NCI-H1092 treated with DMSO at 0.1 percent for 48 hours (cell line): ENCODE measurements at regions not wholly inside any gene's neighbourhood (a gene's known extent, or its start where the extent isn't known, plus 50 kb on each side); places are given as distances from the start of the nearest gene placed in this dataset.

ENCODE experiments used
- DNase-seq: peaks from one replicate; lab custom pipeline; 2025; lab: John Stamatoyannopoulos, UW

DNA sequence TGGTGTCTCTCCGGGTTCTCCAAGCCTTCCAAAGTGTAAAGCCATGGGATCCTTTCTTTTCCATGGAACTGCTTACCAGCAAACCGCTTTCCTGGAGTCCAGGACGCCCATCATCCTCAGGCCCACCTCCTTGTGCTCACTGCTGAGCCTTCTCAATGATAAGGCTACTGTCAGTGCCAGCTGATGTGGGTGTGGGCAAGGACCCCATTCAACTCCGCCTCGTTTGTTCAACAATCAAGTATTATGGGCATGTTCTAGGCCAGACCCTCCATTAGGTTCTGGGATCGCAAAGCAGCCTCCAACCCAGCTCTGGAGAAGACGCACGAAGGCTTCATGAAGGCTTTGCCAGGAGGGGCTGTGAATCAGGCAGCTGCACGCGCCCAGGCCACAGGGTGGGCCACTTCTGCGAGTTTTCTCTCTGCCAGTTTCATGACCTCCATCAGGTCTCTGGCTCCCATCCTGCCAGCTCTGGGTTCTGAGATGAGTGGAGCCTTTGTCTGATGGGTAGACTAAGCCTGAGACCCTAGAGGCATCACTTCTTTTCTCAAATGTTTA, 177.1 kb downstream of the MRPL14 start:
- DNase-seq = no peak

DNA sequence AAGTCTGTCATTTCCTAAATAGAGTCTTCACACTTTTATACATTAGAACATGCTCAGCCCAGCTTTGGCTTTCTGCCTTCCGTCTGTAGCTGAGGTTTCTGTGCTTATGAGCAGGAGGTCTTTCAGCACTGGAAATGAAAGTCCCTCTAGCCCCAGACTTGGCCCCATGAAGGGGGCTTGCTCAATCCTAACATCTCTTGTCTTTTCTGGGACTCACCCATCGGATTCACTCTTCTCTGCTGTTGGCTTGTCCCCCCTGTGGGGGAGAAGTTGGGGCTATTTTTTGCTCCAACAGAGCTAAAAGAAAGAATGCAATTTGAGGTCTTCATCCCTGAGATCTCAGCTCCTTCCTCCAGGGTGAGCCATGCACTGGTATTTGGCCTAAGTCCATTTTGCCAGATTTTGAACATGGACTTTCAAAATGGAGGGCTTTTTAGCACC, 177.7 kb downstream of the MRPL14 start:
- no peak for DNase-seq

DNA sequence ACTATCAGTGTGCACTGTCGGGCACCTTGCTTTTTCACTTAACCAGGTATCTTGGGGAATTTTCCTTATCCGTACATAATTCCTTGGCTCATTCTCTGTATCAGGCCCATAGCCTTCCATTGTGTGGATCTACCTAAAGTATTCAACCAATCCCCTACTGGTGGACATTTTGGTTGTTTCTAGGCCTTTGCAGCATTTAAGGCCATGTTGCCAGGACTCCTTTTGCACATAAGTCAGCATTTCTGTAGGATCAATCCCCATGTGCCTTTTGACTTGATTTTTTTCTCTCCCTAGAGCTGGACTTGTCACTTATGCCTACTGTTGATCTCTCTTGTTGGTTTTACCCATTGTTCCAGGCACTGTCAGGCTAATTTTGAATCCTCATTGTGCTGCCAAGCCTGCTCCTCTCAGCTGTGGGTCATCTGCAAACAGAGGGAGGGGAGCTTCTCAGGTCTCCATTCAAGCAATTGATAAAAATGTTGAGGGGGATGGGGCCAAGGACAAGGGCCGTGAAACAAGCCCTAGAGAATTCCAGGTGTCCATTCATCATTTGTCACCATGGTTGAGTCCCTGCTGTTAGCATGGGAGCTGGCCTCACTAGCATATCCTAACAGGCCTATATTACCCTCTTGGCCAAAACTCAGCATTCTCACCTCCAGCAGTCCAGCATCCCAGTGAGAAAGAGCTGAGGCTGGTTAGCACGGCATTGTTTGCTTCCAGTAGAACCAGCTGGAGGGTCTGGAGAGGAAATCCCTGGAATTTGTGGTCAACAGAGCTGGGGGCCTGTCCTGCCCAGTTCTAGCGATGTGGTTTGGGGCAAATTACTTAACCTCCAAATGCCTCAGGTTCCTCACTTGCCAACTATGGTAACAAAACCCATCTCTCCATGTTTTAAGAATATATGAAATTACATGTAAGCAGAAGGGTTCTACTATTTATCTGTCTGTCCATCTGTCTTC, 178.4 kb downstream of the MRPL14 start:
- DNase-seq = no peak

DNA sequence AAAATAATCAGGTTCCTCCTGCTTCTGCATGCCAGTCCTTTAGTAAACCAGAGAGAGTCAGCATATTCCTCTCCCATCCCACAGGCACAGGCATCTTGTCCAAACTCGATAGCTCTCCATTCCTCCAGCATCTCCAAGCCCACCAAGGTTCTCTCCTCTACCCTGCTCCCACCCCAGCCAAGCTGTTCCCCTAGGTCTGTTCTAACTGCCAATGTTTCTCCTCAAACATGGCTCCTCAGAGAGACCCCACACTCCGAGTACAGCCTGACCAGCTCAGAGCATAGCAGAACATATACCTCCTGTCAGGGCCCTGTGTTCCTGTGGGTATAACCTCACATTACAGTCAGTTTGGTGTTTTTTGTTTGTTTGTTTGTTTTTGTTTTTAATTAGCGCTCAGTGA, 177.8 kb downstream of the VEGFA start:
- DNase-seq = no peak

DNA sequence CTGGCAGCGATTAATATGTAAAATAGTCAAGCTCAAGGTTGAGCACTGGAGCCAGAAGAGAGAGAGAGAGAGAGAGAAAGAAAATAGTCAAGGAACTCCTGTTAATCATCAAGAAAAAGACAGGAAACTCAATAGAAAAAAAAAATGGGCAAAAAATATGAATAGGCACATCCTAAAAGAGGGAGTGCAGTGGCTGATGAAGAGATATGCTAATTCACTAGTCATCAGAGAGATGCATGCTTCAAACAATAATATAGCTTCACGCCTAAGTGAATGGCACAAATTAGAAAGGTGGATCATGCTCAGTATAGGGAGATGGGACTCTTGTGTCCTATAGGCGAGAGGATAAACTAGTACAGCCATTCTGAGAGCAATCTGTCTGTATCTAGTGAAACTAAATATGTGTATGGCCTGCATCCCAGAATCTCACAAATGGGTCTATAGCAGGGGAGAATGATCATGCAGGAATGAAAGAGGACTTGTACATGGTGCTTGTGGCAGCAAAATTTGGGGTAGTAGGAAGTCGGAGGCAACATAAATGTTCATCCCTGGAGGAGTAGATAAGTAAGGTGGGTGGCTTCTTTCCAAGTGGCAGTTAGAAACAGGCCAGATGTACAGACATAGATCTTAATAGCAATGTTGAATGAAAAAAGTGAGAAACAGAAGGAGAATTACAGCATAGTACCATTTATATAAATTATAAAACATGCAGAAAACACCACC, 176.8 kb downstream of the VEGFA start:
- no peak for DNase-seq

DNA sequence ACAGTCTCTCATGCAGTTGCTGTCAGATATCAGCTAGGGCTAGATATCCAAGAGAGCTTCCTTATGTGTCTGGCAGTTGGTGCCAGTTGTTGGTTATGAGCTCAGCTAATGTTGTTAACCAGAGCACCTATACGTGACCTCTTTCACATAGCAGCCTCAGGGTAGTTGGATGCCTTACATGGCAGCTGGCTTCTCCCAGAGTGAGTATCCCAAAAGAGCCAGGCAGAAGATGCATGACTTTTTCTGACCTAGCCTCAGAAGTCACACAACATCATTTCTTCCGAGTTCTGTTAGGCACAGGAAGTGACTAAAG, 175.7 kb downstream of the VEGFA start:
- no peak for DNase-seq

DNA sequence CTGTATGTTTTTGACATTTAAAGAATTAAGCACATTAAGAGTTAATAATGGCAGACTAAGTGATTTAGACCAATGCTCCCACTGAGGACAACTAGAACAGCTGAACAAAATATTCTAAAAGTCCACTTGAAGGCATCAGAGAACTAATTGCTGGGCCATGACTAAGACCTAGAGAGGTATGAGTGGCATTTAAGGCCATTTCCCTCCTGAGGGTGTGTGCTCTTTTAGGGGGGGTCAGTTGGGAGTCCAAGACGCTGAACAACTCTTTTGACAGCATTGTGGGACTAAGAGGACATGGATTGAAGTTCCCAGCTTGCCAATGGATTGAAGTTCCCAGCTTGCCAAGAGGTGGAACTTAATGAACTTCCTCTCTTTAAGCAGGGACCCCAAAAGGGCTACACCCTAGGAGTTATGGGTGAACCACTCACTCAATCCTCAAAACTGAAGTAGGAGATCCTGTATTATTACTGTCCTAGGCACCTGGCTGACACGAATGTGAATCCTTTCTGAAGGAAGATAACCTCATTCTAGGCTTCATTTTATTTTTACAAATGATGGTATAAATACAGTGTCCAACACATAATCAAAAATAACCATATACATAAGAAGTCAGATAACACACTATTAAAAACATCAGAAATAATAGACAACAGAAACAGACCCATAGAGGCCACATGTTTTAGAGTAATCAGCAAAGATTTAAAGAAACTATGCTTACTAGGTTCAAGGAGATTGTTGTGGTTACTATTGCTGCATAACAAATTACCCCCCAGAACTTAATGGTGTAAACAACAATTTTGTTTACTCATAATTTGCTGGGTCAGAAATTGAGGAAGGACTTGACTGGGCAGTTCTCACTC, 175.1 kb downstream of the VEGFA start:
- no peak for DNase-seq

DNA sequence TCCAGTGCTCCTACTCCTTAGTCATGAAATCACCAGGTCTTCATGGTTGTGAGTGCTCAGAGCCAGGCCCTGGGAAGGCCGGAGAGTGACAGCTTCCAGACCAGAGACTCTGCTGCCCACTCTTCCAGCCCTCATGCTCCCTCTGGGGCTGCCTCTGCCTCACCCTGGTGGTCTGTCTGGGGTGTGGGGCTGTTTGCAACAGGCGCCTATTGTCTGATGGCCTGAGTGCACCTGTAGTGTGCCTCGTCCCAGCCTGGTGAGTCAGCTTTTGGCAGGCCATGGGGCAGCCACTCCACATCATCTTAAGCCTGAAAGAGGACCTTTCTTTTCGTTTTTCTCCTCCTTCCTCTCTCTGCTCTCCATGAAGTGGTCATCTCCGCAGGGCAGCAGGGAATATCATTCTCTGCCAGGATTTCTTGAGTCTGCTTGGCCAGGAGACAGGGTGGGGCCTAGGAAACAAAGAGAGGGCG, 173.8 kb downstream of the VEGFA start:
- no peak for DNase-seq

DNA sequence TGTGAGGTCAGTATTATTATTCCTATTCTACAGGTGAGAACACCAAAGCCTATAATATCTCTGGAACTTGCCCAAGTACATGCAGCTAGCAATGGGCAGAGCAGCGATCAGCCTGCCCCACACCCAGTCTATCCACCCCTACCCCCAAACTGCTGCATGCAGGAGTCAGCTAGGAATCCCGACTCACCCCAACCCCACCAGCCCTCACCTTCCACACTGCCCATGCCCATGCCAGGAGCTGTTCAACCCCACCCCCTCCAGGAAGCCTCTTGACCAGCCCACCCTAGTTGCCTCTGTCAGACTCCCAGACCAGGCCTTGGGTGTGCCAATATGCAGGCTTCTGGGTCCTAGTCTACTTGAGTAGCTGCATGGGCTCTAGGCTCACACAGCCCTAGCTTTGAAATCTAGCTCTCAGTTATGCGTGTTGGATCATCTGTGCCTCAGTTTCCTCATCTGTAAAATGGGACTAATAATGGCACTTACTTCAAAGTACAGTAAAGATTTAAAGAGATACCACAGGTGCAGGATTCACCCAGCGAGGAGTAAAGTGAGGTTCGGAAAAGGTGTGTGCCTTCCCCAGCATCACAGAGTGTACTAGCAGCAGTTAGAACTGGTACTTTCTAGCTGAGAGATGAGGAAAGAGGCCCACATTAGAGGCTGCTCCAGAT, 173.2 kb downstream of the VEGFA start:
- DNase-seq = no peak

DNA sequence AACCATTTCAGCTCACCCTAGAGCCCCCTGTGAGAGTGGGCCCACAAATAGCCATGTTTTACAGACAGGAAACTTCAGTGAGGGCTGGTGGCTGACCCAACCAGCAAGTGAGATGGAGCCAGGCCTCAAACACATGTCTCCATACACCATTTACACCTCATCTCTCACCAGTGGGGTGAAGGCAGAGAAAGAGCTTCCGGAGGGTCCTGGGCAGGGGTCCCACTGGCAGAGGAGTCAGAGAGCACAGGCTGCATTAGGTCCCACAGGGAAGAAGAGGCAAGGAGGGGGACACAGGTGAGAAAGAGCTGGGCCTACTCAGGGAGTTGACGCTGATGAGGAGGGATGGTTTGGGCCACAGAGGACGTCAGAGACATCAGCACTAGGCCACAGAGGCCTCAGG, 172.6 kb downstream of the VEGFA start:
- DNase-seq = no peak

DNA sequence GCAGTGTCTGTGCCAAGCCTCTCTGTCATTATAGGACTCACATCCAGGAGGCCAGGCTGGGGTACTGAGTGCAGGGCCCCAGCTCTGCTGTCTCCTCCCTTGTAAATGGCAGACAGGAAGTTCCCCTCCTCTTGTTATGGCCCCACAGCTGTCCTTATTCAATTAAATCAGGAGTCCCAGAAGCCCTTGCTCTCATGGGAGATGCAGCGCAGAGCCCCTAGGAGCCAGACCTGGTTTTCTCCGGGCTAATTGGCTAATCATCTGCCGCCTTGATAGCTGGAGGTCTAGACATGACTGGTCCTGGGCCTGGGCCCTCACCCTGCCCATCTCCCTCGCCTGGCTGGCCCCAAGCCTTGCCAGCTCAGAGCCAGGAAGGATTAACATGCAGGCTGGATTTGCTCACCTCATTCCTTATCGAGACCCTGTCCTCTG, 172.0 kb downstream of the VEGFA start:
- DNase-seq = no peak

DNA sequence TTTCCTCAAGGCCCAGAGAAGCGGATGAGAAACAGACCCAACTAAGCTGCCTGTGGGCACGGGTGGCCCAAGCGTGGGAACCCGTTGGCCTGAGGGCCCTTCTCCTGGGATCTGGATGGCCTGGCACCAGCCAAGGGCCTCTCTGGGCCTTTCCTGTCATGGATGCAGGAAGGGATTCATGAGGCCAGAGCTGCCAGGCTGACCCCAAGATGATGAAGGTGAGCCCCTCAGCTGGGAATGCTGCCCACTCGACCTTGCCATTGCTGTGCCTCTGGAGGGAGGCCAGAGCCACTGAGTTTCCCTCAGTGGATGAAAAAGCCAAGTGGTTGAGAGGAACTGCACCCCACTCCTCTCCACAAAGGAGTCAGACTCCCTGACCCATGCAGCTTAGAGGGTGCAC, 171.2 kb downstream of the VEGFA start:
- DNase-seq = no peak

DNA sequence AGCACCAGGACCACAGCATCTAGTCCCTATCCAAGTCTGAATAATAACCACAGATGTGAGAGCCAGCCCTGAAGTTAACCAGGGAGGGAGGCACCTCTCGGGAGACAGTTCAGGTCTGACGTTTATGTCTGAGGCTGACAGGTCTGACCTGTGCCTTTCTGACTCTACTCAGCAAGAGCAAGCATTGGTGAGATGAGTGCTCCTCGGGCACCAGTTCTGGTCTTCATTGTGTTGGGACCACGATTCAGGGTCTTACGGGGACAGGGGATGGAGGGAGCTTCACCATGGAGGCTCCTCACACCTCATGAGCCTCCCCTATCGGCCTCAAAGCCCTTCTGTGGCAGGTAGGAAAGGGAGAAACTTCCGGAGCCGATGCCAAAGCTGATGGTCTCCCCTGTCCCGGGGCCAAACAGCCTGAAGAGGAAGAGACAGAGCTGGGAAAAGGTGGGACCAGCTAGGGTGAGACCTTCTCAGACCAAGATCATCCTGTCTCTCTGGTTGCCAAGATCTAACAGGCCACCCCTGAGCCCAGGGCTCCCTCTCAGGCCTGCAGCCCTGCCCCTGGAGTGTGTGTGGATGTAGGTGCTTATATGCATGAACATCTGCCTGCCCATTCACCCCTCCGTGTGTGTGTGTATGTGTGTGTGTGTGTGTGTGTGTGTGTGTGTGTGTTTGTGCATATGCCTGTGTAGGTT, 170.5 kb downstream of the VEGFA start:
- DNase-seq = no peak

DNA sequence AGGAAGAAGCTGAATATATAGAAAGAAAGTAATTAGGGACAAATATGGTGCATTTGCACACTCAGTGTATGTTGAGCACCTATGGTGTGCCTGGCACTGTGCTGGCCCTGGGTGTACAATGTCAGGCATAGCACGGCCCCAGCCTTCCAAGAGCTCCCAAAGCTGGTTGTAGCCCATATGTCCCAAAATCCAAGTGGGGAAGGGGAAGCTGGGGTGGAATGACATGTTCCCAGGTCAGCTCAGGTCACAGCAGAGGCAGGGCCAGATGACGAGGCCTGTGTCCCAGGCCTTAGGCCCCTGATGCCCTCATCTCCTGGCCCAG, 170.0 kb downstream of the VEGFA start:
- DNase-seq = no peak

DNA sequence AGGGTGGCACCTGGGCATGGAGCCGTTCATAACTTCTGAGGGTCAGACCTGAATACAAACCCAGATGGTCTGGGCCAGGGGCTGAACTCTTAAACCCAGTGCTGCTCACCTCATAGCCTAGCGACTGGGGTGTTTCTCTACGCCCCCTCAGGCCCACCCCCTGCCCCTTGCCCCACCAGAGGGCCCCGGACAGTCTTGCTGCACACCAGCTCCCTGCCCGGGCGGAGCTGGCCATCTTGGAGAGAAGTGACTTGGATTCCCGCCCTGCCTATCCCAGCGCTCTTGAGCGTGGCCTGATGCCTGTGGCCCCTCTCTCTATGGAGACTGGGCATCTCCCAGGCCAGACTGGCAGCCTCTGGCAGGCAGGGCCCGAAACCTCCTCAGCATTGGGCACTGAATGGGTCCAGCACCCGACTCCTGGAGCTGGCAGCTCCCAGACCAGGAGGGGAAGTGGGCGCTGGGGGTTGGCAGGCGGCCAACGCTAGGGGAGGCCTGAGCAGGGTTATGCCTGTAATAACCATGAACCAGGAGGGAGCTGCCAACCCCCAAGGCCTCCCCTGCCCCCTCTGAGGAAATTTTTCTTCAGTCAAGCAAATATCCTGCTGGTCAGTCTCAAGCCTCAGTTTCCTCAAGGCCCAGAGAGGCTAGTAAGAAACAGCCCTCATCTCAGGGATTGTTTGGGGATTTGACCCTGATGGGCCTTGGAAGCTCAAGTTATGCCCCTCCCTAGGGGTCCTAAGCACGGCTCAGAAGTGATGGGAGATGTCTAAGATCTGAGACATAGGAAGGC, 169.5 kb downstream of the VEGFA start:
- no peak for DNase-seq

DNA sequence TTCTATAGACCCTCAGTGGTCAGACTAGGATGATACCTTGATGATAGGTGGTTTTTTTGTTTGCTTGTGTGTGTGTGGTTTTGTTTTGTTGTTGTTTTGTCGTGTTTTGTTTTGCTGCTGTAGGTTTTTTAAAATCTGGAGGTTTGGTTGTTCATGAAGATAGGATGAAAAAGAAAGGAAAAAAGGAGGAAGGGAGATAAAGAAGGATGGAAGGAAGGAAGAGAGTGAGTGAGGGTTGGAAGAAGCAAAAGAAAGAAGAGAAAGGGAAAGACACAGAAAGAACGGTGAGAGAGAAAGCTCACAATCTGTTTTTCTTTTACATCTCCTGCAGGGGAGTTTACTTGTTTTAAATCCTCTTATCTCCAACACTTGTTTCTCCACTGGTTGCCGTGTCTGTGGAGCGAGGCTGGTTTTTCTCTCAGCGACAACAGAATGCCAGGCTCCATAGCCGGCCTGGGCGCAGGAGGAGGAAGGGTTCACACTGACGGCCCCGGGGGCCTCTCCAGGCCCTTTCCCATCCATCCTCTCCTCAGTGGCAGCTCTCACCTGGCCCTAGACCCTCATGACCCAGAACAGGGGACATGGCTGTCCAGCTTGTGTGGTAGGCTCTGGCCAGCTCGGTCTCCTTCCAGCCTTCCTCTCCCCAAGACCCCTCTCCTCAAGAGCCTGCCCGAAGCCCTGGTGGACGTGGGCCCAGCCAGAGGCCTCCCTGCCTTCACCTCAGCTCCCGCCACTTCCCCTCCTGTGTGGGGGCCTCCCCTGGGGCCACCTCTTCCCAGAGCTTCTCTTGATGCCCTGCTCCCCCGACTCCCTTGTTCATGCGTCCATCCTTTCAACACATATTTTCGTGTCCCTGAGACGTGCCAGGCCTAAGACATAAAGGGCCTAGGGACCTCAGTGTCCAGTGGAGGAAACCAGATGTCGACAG, 168.4 kb downstream of the VEGFA start:
- DNase-seq = no peak

DNA sequence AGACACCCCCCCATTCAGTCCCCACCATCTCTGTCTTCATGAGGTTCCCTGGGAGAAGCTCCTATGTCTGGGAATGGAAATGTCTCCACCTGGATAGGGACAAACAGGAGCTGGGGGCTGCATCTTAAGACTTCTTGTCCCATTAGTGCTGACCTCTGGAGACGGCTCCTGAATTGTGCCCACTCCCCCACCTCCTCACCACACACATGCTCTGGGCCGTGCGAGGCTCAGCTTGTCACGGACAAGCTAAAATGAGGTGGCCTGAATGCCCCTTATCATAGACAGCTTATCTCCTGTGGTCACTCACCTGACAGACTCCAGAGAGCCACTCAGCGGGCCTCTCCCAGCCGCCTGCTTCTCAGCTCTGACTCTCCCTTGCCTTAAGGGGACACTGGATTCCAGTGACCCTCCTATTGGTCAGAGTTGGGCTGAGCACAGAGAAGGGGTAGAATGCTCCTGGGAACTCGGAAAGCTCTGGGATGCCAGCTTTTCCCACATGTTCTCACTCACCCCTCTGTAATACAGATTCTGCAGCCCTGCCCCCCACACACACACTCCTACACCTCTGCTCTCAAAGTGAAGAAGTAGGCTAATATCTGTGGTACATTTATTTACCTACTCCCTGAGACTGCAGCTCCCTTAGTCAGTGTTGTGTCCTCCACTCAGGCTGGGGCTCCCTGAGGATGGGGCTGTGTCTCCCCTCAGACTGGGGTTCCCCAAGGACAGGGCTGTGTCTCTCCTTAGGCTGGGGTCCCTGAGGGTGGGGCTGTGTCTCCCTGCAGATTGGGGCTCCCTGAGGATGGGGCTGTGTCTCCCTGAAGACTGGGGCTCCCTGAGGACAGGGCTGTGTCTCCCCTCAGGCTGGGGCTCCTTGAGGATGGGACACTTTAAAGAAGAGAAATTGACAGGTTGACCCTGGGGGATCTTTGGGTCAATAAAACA, 167.5 kb downstream of the VEGFA start:
- DNase-seq = no peak

DNA sequence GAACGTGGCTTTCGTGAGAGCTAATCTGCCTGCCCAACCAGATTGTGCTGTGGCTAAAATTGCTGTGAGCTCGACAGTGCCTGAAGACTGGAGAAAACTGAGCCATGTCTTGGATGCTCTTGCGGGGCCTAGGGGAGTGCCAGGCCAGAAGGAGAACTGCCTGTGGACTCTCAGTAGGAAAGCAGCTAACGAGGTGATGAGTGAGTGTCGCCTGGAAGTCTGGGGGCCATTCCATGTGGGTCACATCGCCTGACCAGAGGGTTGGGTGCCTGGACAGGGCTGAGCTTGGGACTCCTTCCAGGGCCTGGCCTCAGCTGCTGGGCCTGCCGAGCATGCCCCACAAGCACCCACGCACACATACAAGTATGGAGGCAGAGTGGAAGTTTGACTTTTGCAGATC, 166.5 kb downstream of the VEGFA start:
- DNase-seq = no peak
